Fibroblast of skin of right biceps (primary cell): ENCODE measurements at regions not wholly inside any gene's neighbourhood (a gene's known extent, or its start where the extent isn't known, plus 50 kb on each side); places are given as distances from the start of the nearest gene placed in this dataset.
A peak's percentile ranks its signal among the peaks of the same experiment; 100 is the strongest.
"Not testable (repeated sequence)": the region's sequence is repeated elsewhere in the genome, so short reads cannot be mapped to it uniquely, and the experiment has no call there.

Source experiments
- DNase-seq: peaks from one replicate; pipeline ENCODE4 v3.0.0-alpha.2; 2013

DNA sequence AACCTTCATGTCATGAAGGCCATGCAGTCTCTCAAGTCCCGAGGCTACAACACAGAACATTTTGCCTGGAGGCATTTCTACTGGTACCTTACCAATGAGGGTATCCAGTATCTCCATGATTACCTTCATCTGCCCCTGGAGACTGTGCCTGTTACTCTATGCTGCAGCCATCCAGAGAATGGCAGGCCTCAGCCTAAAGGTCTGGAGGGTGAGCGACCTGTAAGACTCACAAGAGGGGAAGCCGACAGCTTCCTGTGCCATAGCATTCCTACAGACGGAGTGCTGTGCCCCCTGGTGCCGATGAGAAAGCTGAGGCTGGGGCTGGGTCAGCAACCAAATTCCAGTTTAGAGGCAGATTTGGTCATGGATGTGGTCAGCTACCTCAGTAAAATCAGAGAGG is 51.3 kb upstream of the CADPS start:
- DNase-seq: no peak

GRCh38 chr3:62928256-62928655 is 53.0 kb upstream of the CADPS start:
- no peak for DNase-seq

- DNase-seq: no peak
Measured at GRCh38 chr3:62929771-62930170, 54.6 kb upstream of the CADPS start.

GRCh38 chr3:62935793-62936192 is 60.6 kb upstream of the CADPS start:
- no peak for DNase-seq

- DNase-seq: no peak
Measured at GRCh38 chr3:62936626-62937254, 61.5 kb upstream of the CADPS start.

- no peak for DNase-seq
Measured at GRCh38 chr3:62938583-62938982, 63.4 kb upstream of the CADPS start.

- no peak for DNase-seq
Measured at GRCh38 chr3:62939707-62940106, 64.5 kb upstream of the CADPS start.

GRCh38 chr3:62940771-62941563 is 65.8 kb upstream of the CADPS start:
- DNase-seq: peak; percentile 89

- DNase-seq: peak; percentile 5
Measured at GRCh38 chr3:62942227-62942626, 67.0 kb upstream of the CADPS start.

GRCh38 chr3:62942764-62943163 is 67.5 kb upstream of the CADPS start:
- no peak for DNase-seq

DNA sequence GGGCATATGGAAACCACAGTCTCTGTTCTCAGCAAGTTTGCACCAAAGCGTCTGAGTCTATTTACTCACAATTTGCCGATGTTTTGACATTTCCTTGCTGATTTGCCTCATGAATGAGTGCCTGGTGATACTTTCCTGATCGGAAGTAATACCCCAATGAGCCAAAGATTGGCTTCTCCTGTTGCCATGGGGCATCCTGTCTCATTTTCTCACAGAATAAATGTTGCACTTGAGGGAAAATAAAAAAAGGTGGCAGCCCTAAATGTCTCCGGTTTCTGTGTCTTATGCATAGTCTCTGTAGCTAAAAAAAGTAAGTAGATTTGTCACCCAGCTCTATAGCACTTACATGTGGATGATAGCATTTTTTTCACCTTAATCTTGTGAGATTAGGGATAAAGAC is 73.7 kb upstream of the CADPS start:
- no peak for DNase-seq

- DNase-seq: no peak
Measured at GRCh38 chr3:62950210-62950609, 75.0 kb upstream of the CADPS start.

DNA sequence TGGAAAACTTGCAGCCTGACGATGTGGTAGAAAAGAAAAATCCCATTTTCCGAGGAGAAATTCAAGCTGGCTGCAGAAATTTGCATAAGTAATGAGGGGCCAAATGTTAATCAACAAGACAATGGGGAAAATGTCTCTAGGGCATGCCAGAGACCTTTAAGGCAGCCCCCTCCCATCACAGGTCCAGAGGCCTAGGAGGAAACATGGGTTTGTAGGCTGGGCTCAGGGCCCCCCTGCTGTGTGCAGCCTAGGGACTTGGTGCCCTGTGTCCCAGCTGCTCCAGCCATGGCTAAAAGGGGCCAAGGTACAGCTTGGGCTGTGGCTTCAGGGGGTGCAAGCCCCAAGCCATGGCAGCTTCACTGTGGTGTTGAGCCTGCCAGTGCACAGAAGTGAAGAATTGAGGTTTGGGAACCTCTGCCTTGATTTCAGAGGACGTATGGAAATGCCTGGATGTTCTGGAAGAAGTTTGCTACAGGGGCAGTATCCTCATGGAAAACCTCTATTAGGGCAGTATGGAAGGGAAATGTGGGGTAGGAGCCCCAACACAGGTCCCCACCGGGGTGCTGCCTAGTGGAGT is 75.9 kb upstream of the CADPS start:
- no peak for DNase-seq

DNA sequence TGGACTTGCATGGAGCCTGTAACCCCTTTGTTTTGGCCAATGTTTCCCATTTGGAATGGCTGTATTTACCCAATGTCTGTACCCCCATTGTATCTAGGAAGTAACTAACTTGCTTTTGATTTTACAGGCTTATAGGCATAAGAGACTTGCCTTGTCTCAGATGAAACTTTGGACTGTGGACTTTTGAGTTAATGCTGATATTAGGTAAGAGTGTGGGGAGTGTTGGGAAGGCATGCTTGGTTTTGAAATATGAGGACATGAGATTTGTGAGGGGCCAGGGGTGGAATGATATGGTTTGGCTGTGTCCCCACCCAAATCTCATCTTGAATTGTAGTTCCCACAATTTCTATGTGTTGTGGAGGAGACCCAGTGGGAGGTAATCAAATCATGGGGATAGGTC is 76.7 kb upstream of the CADPS start:
- DNase-seq: not testable (repeated sequence)

- DNase-seq: peak; percentile 2
Measured at GRCh38 chr3:62954580-62954979, 79.4 kb upstream of the CADPS start.

- no peak for DNase-seq
Measured at GRCh38 chr3:62955126-62955525, 79.9 kb upstream of the CADPS start.

GRCh38 chr3:62956411-62956810 is 81.2 kb upstream of the CADPS start:
- DNase-seq: no peak

- DNase-seq: no peak
Measured at GRCh38 chr3:62961874-62962556, 86.8 kb upstream of the CADPS start.

GRCh38 chr3:62962714-62963113 is 87.5 kb upstream of the CADPS start:
- peak; percentile 28 for DNase-seq

DNA sequence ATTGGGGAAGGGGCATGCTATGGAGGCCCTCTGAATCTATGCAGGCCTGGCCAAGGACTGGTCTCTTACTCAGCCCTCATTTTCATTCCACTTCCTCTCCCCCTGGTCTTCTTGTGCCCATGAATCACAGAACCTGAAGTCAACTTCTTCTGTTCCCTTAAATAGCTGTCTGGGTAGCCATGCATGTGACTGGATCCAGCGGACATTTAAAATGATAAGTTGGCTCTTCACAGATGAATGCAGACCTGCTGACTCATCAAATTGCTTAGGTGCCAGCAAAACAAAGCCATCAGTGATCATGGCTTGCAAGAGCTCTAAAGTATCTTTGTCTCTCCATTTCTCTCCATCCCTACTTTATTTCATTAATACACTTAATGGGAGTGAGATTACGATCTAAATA is 90.1 kb upstream of the CADPS start:
- DNase-seq: peak; percentile 44

GRCh38 chr3:62968128-62968527 is 92.9 kb upstream of the CADPS start:
- no peak for DNase-seq

- DNase-seq: peak; percentile 45
Measured at GRCh38 chr3:62970648-62971047, 95.4 kb upstream of the CADPS start.

- DNase-seq: no peak
Measured at GRCh38 chr3:62975566-62975965, 100.3 kb upstream of the CADPS start.

GRCh38 chr3:62981962-62982361 is 106.7 kb upstream of the CADPS start:
- DNase-seq: no peak
